ENCODE measurements at regions not wholly inside any gene's neighbourhood (a gene's known extent, or its start where the extent isn't known, plus 50 kb on each side); places are given as distances from the start of the nearest gene placed in this dataset.
"Not testable (repeated sequence)": the region's sequence is repeated elsewhere in the genome, so short reads cannot be mapped to it uniquely, and the experiment has no call there.

- DNase-seq, result no peak
Observed at GRCh38 chr9:25830381-25830780, 152.1 kb upstream of the TUSC1 start.

GRCh38 chr9:25827626-25828025 is 149.4 kb upstream of the TUSC1 start:
- no peak for DNase-seq

- DNase-seq, result no peak
Observed at GRCh38 chr9:25816439-25816838, 138.2 kb upstream of the TUSC1 start.

- no peak for DNase-seq
Observed at GRCh38 chr9:25814023-25814422, 135.8 kb upstream of the TUSC1 start.

GRCh38 chr9:25813478-25813877 is 135.2 kb upstream of the TUSC1 start:
- no peak for DNase-seq

GRCh38 chr9:25808554-25808953 is 130.3 kb upstream of the TUSC1 start:
- DNase-seq, result no peak

GRCh38 chr9:25804856-25805255 is 126.6 kb upstream of the TUSC1 start:
- no peak for DNase-seq

- DNase-seq, result not testable (repeated sequence)
Observed at GRCh38 chr9:25801989-25802388, 123.7 kb upstream of the TUSC1 start.

- no peak for DNase-seq
Observed at GRCh38 chr9:25773805-25774204, 95.6 kb upstream of the TUSC1 start.

GRCh38 chr9:25755951-25756350 is 77.7 kb upstream of the TUSC1 start:
- no peak for DNase-seq

GRCh38 chr9:25752398-25752797 is 74.2 kb upstream of the TUSC1 start:
- no peak for DNase-seq

- DNase-seq, result no peak
Observed at GRCh38 chr9:25742256-25742655, 64.0 kb upstream of the TUSC1 start.

- no peak for DNase-seq
Observed at GRCh38 chr9:25733336-25733982, 55.2 kb upstream of the TUSC1 start.

- not testable (repeated sequence) for DNase-seq
Observed at GRCh38 chr9:25731895-25732794, 53.9 kb upstream of the TUSC1 start.

All from NCI-H1436 treated with DMSO at 0.1 percent for 48 hours (cell line).